Naive B cell (primary cell): ENCODE measurements at regions not wholly inside any gene's neighbourhood (a gene's known extent, or its start where the extent isn't known, plus 50 kb on each side); places are given as distances from the start of the nearest gene placed in this dataset.

Experiments used
- ATAC-seq, 2 donors: fragments of 150-1000 bp; cut with Tn5 transposase; 2 replicates each; pipeline ENCODE4 v1.10.0; 2021; ENCODE audit warnings: low read depth in 2 of 2, mild to moderate bottlenecking in 2 of 2, moderate library complexity in 2 of 2
- DNase-seq: peaks from one replicate; pipeline ENCODE4 v3.0.0; 2022
- H3K27ac Mint-ChIP-seq, 6 donors: one replicate each; pipeline ENCODE4 v1.8.0; 2020 to 2022; ENCODE audit warnings: mild to moderate bottlenecking in 6 of 6, mixed read lengths in 6 of 6, moderate library complexity in 5 of 6, inconsistent platforms in 2 of 6
- H3K27me3 Mint-ChIP-seq, 3 donors: one replicate each; pipeline ENCODE4 v1.8.0; 2021 to 2022; ENCODE audit warnings: mixed read lengths in 3 of 3, mild to moderate bottlenecking in 1 of 3
- H3K36me3 Mint-ChIP-seq, 2 donors: one replicate each; pipeline ENCODE4 v1.8.0; 2020 to 2022; ENCODE audit warnings: mixed read lengths in 2 of 2, inconsistent platforms in 1 of 2, mild to moderate bottlenecking in 1 of 2
- H3K4me1 Mint-ChIP-seq, 3 donors: one replicate each; pipeline ENCODE4 v1.8.0; 2020 to 2022; ENCODE audit warnings: mixed read lengths in 3 of 3, inconsistent platforms in 1 of 3, mild to moderate bottlenecking in 1 of 3, moderate library complexity in 1 of 3
- H3K4me3 Mint-ChIP-seq, 8 donors: one replicate each; pipeline ENCODE4 v1.8.0; 2020 to 2022; ENCODE audit warnings: mild to moderate bottlenecking in 8 of 8, mixed read lengths in 8 of 8, moderate library complexity in 8 of 8, inconsistent platforms in 2 of 8
- H3K9me3 Mint-ChIP-seq, 7 donors: one replicate each; pipeline ENCODE4 v1.8.0; 2020 to 2022; ENCODE audit warnings: mixed read lengths in 7 of 7, mild to moderate bottlenecking in 5 of 7, inconsistent platforms in 2 of 7, moderate library complexity in 1 of 7

- Mint-ChIP-seq H3K36me3 (no peaks in the 10 kb centered on the region), H3K4me3 (no peak overlapping the region), H3K9me3 (peaks cover 0 to 7% (median 0%) of the 10 kb centered on the region in 7 donors), H3K27me3 (peaks cover 32 to 84% (median 52%) of the 10 kb centered on the region in 3 donors), H3K4me1 (peaks cover 0 to 5% (median 0%) of the 10 kb centered on the region in 3 donors), H3K27ac (no peak overlapping the region)
- ATAC-seq (no peak), DNase-seq (no peak)
These were observed 69.5 kb upstream of the IER5L start for GRCh38 chr9:129247285-129248153.

- peaks cover 0 to 4% (median 0%) of the 10 kb centered on the region in 3 donors for H3K4me1 Mint-ChIP-seq
- H3K27me3 Mint-ChIP-seq: peaks cover 26 to 89% (median 62%) of the 10 kb centered on the region in 3 donors
- ATAC-seq (no peak), DNase-seq (no peak)
- peaks cover 0 to 7% (median 0%) of the 10 kb centered on the region in 7 donors for H3K9me3 Mint-ChIP-seq
- H3K36me3 Mint-ChIP-seq: no peaks in the 10 kb centered on the region
- H3K4me3 Mint-ChIP-seq: no peak overlapping the region
- H3K27ac Mint-ChIP-seq: peak overlapping the region in 1 of 6 donors; percentile 45
These were observed 67.2 kb upstream of the IER5L start for GRCh38 chr9:129245276-129245675.

GRCh38 chr9:129242971-129243561 lies 65.0 kb upstream of the IER5L start:
- no peak overlapping the region for H3K27ac Mint-ChIP-seq
- no peak overlapping the region for H3K4me3 Mint-ChIP-seq
- peaks cover 0 to 5% (median 0%) of the 10 kb centered on the region in 3 donors for H3K4me1 Mint-ChIP-seq
- peaks cover 14 to 77% (median 56%) of the 10 kb centered on the region in 3 donors for H3K27me3 Mint-ChIP-seq
- H3K9me3 Mint-ChIP-seq: no peaks in the 10 kb centered on the region
- DNase-seq: no peak
- H3K36me3 Mint-ChIP-seq: no peaks in the 10 kb centered on the region
- ATAC-seq: no peak

- DNase-seq: no peak
These were observed 64.3 kb upstream of the IER5L start for GRCh38 chr9:129242191-129242941.

GRCh38 chr9:129241725-129242124 lies 63.7 kb upstream of the IER5L start:
- ATAC-seq: no peak
- DNase-seq: no peak
- no peaks in the 10 kb centered on the region for H3K36me3 Mint-ChIP-seq
- H3K27me3 Mint-ChIP-seq: peaks cover 6 to 74% (median 52%) of the 10 kb centered on the region in 3 donors
- no peak overlapping the region for H3K27ac Mint-ChIP-seq
- H3K4me1 Mint-ChIP-seq: peaks cover 0 to 7% (median 0%) of the 10 kb centered on the region in 3 donors
- no peak overlapping the region for H3K4me3 Mint-ChIP-seq
- H3K9me3 Mint-ChIP-seq: no peaks in the 10 kb centered on the region

More at GRCh38 chr9:129242191-129242941, 64.3 kb upstream of the IER5L start:
- Mint-ChIP-seq H3K27me3 (peaks cover 11 to 75% (median 57%) of the 10 kb centered on the region in 3 donors), H3K9me3 (no peaks in the 10 kb centered on the region), H3K4me1 (peaks cover 0 to 7% (median 0%) of the 10 kb centered on the region in 3 donors), H3K36me3 (no peaks in the 10 kb centered on the region), H3K4me3 (no peak overlapping the region), H3K27ac (no peak overlapping the region)
- ATAC-seq: no peak

- peaks cover 6 to 65% (median 43%) of the 10 kb centered on the region in 3 donors for H3K27me3 Mint-ChIP-seq
- H3K36me3 Mint-ChIP-seq: no peaks in the 10 kb centered on the region
- H3K4me1 Mint-ChIP-seq: peaks cover 4 to 7% (median 6%) of the 10 kb centered on the region in 3 donors
- no peaks in the 10 kb centered on the region for H3K9me3 Mint-ChIP-seq
- ATAC-seq (no peak), DNase-seq (no peak)
- no peak overlapping the region for H3K4me3 Mint-ChIP-seq
- peak overlapping the region in 1 of 6 donors; percentile 4 for H3K27ac Mint-ChIP-seq
These were observed 62.6 kb upstream of the IER5L start for GRCh38 chr9:129240581-129241211.

GRCh38 chr9:129239946-129240490 lies 62.0 kb upstream of the IER5L start:
- peaks cover 0 to under 1% (median 0%) of the 10 kb centered on the region in 7 donors for H3K9me3 Mint-ChIP-seq
- peaks cover 8 to 11% (median 10%) of the 10 kb centered on the region in 3 donors for H3K4me1 Mint-ChIP-seq

GRCh38 chr9:129237803-129238202 lies 59.7 kb upstream of the IER5L start:
- no peak overlapping the region for H3K4me3 Mint-ChIP-seq
- ATAC-seq (no peak), DNase-seq (no peak)
- peaks cover 0 to 12% of the 10 kb centered on the region in 2 donors for H3K36me3 Mint-ChIP-seq
- peaks cover 6 to 55% (median 49%) of the 10 kb centered on the region in 3 donors for H3K27me3 Mint-ChIP-seq
- H3K9me3 Mint-ChIP-seq: peaks cover 0 to 7% (median 6%) of the 10 kb centered on the region in 7 donors
- peak overlapping the region in 1 of 6 donors; percentile 85 for H3K27ac Mint-ChIP-seq
- H3K4me1 Mint-ChIP-seq: peaks cover 10 to 12% (median 10%) of the 10 kb centered on the region in 3 donors

More at GRCh38 chr9:129239946-129240490, 62.0 kb upstream of the IER5L start:
- no peak overlapping the region for H3K27ac Mint-ChIP-seq
- H3K36me3 Mint-ChIP-seq: peaks cover 0 to 4% of the 10 kb centered on the region in 2 donors
- ATAC-seq (no peak), DNase-seq (no peak)
- H3K4me3 Mint-ChIP-seq: no peak overlapping the region
- peaks cover 6 to 65% (median 43%) of the 10 kb centered on the region in 3 donors for H3K27me3 Mint-ChIP-seq

GRCh38 chr9:129237164-129237611 lies 59.1 kb upstream of the IER5L start:
- Mint-ChIP-seq H3K27me3 (peaks cover 12 to 55% (median 49%) of the 10 kb centered on the region in 3 donors), H3K36me3 (peaks cover 0 to 16% of the 10 kb centered on the region in 2 donors), H3K4me1 (peaks cover 10 to 12% (median 10%) of the 10 kb centered on the region in 3 donors), H3K4me3 (no peak overlapping the region), H3K27ac (peak overlapping the region in 1 of 6 donors; percentile 34), H3K9me3 (peaks cover 0 to 10% (median 6%) of the 10 kb centered on the region in 7 donors)
- no peak for DNase-seq
- no peak for ATAC-seq

- ATAC-seq (no peak), DNase-seq (no peak)
- Mint-ChIP-seq H3K9me3 (peaks cover 0 to 10% (median 6%) of the 10 kb centered on the region in 7 donors), H3K4me1 (peaks cover 10 to 12% (median 10%) of the 10 kb centered on the region in 3 donors), H3K27ac (no peak overlapping the region), H3K4me3 (no peak overlapping the region), H3K27me3 (peaks cover 13 to 49% (median 46%) of the 10 kb centered on the region in 3 donors), H3K36me3 (peaks cover 0 to 16% of the 10 kb centered on the region in 2 donors)
These were observed 58.5 kb upstream of the IER5L start for GRCh38 chr9:129236441-129237145.

GRCh38 chr9:129235931-129236331 lies 57.9 kb upstream of the IER5L start:
- Mint-ChIP-seq H3K36me3 (peaks cover 0 to 16% of the 10 kb centered on the region in 2 donors), H3K27me3 (peaks cover 11 to 48% (median 39%) of the 10 kb centered on the region in 3 donors), H3K4me1 (peaks cover 9 to 12% (median 10%) of the 10 kb centered on the region in 3 donors), H3K4me3 (peak overlapping the region in 1 of 8 donors; percentile 0), H3K9me3 (peaks cover 0 to 10% (median 6%) of the 10 kb centered on the region in 7 donors), H3K27ac (no peak overlapping the region)
- no peak for DNase-seq
- peak; percentile 38 to 59 for ATAC-seq
